ENCODE measurements at regions not wholly inside any gene's neighbourhood (a gene's known extent, or its start where the extent isn't known, plus 50 kb on each side); places are given as distances from the start of the nearest gene placed in this dataset.

DNA sequence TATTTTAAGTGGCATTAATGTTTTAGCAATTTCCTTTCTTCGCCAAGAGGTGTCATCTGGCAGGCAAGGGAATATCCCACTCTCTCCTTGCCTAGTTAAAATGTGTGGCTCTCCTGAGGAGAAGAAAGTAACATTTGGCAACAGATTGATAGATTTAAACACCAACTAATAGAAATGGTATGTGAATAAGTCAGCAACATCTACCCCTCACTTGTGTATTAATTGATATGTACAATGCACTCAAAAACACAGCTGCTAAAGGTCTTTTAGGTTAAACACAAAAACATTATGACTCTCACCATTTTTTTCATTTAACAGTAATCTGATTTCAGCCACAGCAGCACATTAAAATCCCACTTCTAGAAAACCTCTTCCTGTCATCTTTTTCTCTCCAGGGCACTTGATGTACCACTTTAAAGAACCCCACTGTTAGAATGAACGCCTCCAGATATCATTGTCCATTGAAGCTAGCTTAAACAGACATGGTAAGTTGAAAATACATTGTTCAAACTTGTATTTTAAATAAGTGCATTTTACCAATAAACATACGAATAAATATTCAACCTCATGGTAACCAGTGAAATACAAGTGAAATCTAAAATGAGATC is 151.7 kb downstream of the RPAP3 start:
- no peak overlapping the region for H3K4me3 Mint-ChIP-seq (ENCODE audit: low read depth)
- no peaks in the 10 kb centered on the region for H3K36me3 Mint-ChIP-seq (ENCODE audit: insufficient read depth)
- H3K4me1 Mint-ChIP-seq (ENCODE audit: low read depth), result peaks cover 2% of the 10 kb centered on the region
- TF ChIP-seq, protein P1, sequence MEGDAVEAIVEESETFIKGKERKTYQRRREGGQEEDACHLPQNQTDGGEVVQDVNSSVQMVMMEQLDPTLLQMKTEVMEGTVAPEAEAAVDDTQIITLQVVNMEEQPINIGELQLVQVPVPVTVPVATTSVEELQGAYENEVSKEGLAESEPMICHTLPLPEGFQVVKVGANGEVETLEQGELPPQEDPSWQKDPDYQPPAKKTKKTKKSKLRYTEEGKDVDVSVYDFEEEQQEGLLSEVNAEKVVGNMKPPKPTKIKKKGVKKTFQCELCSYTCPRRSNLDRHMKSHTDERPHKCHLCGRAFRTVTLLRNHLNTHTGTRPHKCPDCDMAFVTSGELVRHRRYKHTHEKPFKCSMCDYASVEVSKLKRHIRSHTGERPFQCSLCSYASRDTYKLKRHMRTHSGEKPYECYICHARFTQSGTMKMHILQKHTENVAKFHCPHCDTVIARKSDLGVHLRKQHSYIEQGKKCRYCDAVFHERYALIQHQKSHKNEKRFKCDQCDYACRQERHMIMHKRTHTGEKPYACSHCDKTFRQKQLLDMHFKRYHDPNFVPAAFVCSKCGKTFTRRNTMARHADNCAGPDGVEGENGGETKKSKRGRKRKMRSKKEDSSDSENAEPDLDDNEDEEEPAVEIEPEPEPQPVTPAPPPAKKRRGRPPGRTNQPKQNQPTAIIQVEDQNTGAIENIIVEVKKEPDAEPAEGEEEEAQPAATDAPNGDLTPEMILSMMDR (IDR thresholded peaks at IDR 0.05; ENCODE audit: unreplicated experiment), result no peak
- H3K27ac Mint-ChIP-seq, result no peak overlapping the region
- peaks cover 21% of the 10 kb centered on the region for H3K9me3 Mint-ChIP-seq (ENCODE audit: low read depth)
- H3K27me3 Mint-ChIP-seq, result no peaks in the 10 kb centered on the region
- DNase-seq (ENCODE audit: low spot score, unreplicated experiment), result no peak

DNA sequence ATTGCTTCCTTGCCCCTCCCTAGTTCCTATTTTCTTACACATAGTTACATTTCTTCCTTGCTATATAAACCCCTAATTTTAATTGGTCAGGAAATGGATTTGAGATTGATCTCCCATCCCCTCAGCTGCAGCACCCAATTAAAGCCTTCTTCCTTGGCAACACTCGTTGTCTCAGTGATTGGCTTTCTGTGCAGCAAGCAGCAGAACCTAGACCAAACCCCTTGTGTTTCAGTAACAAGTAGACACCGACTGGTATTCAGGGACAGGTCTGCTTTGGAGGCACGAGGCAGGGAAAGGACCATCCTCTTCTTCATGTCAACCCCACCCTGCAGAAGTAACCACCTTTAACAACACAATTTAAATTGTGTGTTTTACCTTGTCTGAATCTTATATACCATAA is 152.6 kb downstream of the RPAP3 start:
- H3K4me1 Mint-ChIP-seq (ENCODE audit: low read depth), result peaks cover 2% of the 10 kb centered on the region
- no peaks in the 10 kb centered on the region for H3K36me3 Mint-ChIP-seq (ENCODE audit: insufficient read depth)
- peaks cover 21% of the 10 kb centered on the region for H3K9me3 Mint-ChIP-seq (ENCODE audit: low read depth)
- no peak overlapping the region for H3K4me3 Mint-ChIP-seq (ENCODE audit: low read depth)
- TF ChIP-seq, protein P1 (IDR thresholded peaks at IDR 0.05; ENCODE audit: unreplicated experiment), result no peak
- H3K27ac Mint-ChIP-seq, result no peak overlapping the region
- DNase-seq (ENCODE audit: low spot score, unreplicated experiment), result no peak
- H3K27me3 Mint-ChIP-seq, result no peaks in the 10 kb centered on the region

DNA sequence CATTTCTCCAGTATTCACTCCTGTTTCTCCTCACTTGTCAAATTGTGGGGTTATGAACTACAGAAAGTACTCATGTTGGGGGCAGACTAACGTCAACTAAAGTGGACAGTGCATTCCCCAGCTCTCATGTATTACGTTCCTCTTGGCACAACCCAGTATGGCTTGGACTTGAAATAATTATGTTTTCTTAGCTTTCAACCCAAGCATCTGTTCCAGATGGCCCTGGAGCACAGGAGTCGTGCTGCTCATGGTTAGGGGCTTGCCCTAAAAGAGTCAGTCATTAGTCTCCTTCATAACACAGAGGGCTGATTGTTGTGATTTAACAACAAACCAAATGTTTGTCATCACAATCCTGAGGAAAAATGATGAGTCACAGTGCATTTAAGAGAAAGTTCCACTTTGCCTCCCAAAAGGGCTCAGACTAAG is 154.4 kb downstream of the RPAP3 start:
- DNase-seq (ENCODE audit: low spot score, unreplicated experiment), result no peak
- H3K4me3 Mint-ChIP-seq (ENCODE audit: low read depth), result no peak overlapping the region
- TF ChIP-seq, protein P1 (IDR thresholded peaks at IDR 0.05; ENCODE audit: unreplicated experiment), result no peak
- no peaks in the 10 kb centered on the region for H3K27me3 Mint-ChIP-seq
- H3K27ac Mint-ChIP-seq, result no peak overlapping the region
- peaks cover 21% of the 10 kb centered on the region for H3K9me3 Mint-ChIP-seq (ENCODE audit: low read depth)
- H3K4me1 Mint-ChIP-seq (ENCODE audit: low read depth), result peaks cover 2% of the 10 kb centered on the region
- H3K36me3 Mint-ChIP-seq (ENCODE audit: insufficient read depth), result no peaks in the 10 kb centered on the region

DNA sequence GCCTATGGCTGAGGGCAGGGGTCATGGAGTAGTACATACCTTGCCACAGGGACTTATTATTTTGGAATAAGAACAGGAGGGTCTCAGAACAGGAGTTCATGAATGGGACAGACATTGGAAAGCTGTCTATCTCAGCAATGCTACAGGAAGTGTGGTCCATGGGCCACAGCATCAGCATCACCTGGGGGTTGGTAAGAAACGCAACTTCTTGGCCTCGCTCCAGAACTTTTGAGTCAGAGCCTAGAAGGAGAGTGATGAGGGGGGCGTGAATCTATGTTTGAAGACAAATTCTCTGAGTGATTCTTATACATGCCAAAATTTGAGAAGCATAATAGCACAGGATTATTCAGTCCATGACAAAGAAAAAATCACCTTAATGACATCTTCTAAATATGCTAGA is 156.6 kb downstream of the RPAP3 start:
- no peaks in the 10 kb centered on the region for H3K4me1 Mint-ChIP-seq (ENCODE audit: low read depth)
- no peak overlapping the region for H3K27ac Mint-ChIP-seq
- no peak for DNase-seq (ENCODE audit: low spot score, unreplicated experiment)
- TF ChIP-seq, protein P1 (IDR thresholded peaks at IDR 0.05; ENCODE audit: unreplicated experiment), result no peak
- no peaks in the 10 kb centered on the region for H3K36me3 Mint-ChIP-seq (ENCODE audit: insufficient read depth)
- no peak overlapping the region for H3K4me3 Mint-ChIP-seq (ENCODE audit: low read depth)
- no peaks in the 10 kb centered on the region for H3K27me3 Mint-ChIP-seq
- H3K9me3 Mint-ChIP-seq (ENCODE audit: low read depth), result peaks cover 15% of the 10 kb centered on the region

DNA sequence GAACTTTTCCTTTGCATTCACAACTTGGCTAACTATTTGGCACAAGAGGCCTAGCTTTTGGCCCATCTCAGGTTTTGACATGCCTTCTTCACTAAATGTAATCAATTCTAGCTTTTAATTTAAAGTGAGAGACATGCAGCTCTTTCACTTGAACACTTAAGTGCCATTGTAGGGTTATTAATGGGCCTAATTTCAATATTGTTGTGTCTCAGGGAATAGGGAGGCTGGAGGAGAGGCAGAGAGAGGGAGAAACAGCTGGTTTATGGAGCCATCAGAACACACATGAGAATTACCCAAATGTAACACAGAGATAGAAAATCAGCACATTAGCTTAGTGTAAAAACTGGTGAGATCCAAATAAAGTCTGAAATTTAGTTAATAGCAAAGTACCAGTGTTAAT is 157.4 kb downstream of the RPAP3 start:
- Mint-ChIP-seq H3K4me3 (ENCODE audit: low read depth) (no peak overlapping the region), H3K4me1 (ENCODE audit: low read depth) (no peaks in the 10 kb centered on the region), H3K27ac (no peak overlapping the region), H3K27me3 (no peaks in the 10 kb centered on the region), H3K36me3 (ENCODE audit: insufficient read depth) (no peaks in the 10 kb centered on the region), H3K9me3 (ENCODE audit: low read depth) (peaks cover 6% of the 10 kb centered on the region)
- DNase-seq (ENCODE audit: low spot score, unreplicated experiment), result no peak
- TF ChIP-seq, protein P1 (IDR thresholded peaks at IDR 0.05; ENCODE audit: unreplicated experiment), result no peak
